NCI-H1048 (cell line): ENCODE measurements at regions not wholly inside any gene's neighbourhood (a gene's known extent, or its start where the extent isn't known, plus 50 kb on each side); places are given as distances from the start of the nearest gene placed in this dataset.

Experiments used
- DNase-seq: peaks from one replicate; lab custom pipeline; 2025; lab: John Stamatoyannopoulos, UW

- no peak for DNase-seq
Measured at GRCh38 chr18:56127322-56128099, 510.9 kb downstream of the TXNL1 start.

GRCh38 chr18:56124186-56124585, 514.2 kb downstream of the TXNL1 start:
- no peak for DNase-seq

- DNase-seq: no peak
Measured at GRCh38 chr18:56121669-56122068, 516.7 kb downstream of the TXNL1 start.

- DNase-seq: no peak
Measured at GRCh38 chr18:56120782-56121181, 517.6 kb downstream of the TXNL1 start.

- DNase-seq: no peak
Measured at GRCh38 chr18:56119681-56120080, 518.7 kb downstream of the TXNL1 start.

- no peak for DNase-seq
Measured at GRCh38 chr18:56118422-56118821, 520.0 kb downstream of the TXNL1 start.

GRCh38 chr18:56115071-56116015, 523.0 kb downstream of the TXNL1 start:
- DNase-seq: no peak

- no peak for DNase-seq
Measured at GRCh38 chr18:56112984-56113383, 525.0 kb upstream of the TCF4 start.

- DNase-seq: no peak
Measured at GRCh38 chr18:56112013-56112749, 524.2 kb upstream of the TCF4 start.

GRCh38 chr18:56109757-56110156, 521.8 kb upstream of the TCF4 start:
- DNase-seq: no peak

- DNase-seq: no peak
Measured at GRCh38 chr18:56108478-56109367, 520.7 kb upstream of the TCF4 start.

- DNase-seq: no peak
Measured at GRCh38 chr18:56107821-56108477, 520.0 kb upstream of the TCF4 start.

GRCh38 chr18:56100090-56100722, 512.2 kb upstream of the TCF4 start:
- DNase-seq: no peak

- no peak for DNase-seq
Measured at GRCh38 chr18:56097621-56098020, 509.6 kb upstream of the TCF4 start.

- no peak for DNase-seq
Measured at GRCh38 chr18:56096861-56097260, 508.9 kb upstream of the TCF4 start.

GRCh38 chr18:56089612-56090258, 501.7 kb upstream of the TCF4 start:
- DNase-seq: no peak

- DNase-seq: no peak
Measured at GRCh38 chr18:56086786-56087185, 498.8 kb upstream of the TCF4 start.

- DNase-seq: no peak
Measured at GRCh38 chr18:56086176-56086575, 498.2 kb upstream of the TCF4 start.

GRCh38 chr18:56085551-56085950, 497.6 kb upstream of the TCF4 start:
- DNase-seq: no peak
